IPS-18c (cell line): ENCODE measurements at regions not wholly inside any gene's neighbourhood (a gene's known extent, or its start where the extent isn't known, plus 50 kb on each side); places are given as distances from the start of the nearest gene placed in this dataset.
"Not testable (repeated sequence)": the region's sequence is repeated elsewhere in the genome, so short reads cannot be mapped to it uniquely, and the experiment has no call there.

Experiments used
- H3K4me3 ChIP-seq: 2 replicates; pipeline ENCODE4 v1.7.0; 2013; ENCODE audit warnings: low read depth, mild to moderate bottlenecking, low read length, moderate library complexity; ENCODE audit not compliant: insufficient read depth
- H3K9me3 ChIP-seq: one replicate; pipeline ENCODE4 v1.6.1; 2013; ENCODE audit warnings: mild to moderate bottlenecking, low read length, moderate library complexity; ENCODE audit not compliant: control insufficient read depth, insufficient read depth

- H3K4me3 ChIP-seq: no peak overlapping the region
- peaks cover 11% of the 10 kb centered on the region for H3K9me3 ChIP-seq
These were observed 68.5 kb upstream of the ZNF746 start for GRCh38 chr7:149566103-149566502.

DNA sequence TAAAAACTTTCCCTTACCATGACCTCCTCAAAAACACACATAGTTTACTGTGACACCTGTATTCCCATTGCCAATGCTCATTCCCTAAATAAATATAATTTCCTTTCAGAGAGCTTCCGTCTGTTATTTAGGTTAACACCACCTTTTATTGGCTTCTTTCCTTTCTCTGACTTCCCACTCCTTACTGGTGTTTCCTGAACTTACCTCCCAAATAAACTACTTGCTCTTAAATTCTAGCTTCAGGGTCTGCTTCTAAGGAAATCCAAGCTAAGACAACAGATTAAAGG is 67.4 kb upstream of the ZNF746 start:
- peaks cover 5% of the 10 kb centered on the region for H3K9me3 ChIP-seq
- H3K4me3 ChIP-seq: no peak overlapping the region

DNA sequence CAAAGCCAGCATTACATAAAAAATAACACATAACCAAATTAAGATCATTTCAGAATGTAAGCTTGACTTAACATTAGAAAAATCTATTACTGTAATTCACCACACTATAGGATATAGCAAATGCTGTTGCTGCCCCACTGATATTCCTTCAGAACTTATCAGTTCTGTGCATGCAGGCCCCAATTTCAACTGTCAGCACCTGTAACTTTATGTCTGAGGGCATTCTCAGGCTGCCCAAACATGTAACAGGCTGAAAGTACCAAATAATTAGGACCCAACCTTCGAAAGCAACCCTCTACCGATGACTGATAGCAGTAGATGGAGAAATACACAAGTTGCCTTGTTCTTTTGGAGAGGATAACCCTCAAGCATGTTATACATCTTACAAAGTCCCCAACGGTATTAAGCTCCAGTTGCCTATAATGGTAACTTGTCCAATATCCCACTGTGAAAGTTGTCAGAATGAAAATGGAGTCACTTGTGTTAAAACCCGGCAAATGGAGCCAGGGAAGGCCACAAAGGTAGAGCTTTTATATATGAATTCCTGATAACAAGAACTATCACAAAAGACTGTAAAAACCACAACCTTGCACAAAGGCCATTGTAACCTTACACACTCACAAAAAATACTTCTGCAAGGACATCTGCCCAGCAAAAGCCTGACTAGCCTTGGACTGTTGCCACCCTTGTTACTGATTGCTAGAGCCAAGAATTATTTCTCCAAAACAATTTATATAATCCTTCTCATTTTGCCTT is 66.9 kb upstream of the ZNF746 start:
- no peak overlapping the region for H3K4me3 ChIP-seq
- no peaks in the 10 kb centered on the region for H3K9me3 ChIP-seq

GRCh38 chr7:149562602-149563001 is 65.0 kb upstream of the ZNF746 start:
- Histone ChIP-seq H3K9me3 (no peaks in the 10 kb centered on the region), H3K4me3 (no peak overlapping the region)

GRCh38 chr7:149561072-149561471 is 63.5 kb upstream of the ZNF746 start:
- H3K4me3 ChIP-seq: no peak overlapping the region
- H3K9me3 ChIP-seq: no peaks in the 10 kb centered on the region

GRCh38 chr7:149559711-149560110 is 62.1 kb upstream of the ZNF746 start:
- no peak overlapping the region for H3K4me3 ChIP-seq

GRCh38 chr7:149558149-149558861 is 60.7 kb upstream of the ZNF746 start:
- Histone ChIP-seq H3K9me3 (no peaks in the 10 kb centered on the region), H3K4me3 (no peak overlapping the region)

More at GRCh38 chr7:149559711-149560110, 62.1 kb upstream of the ZNF746 start:
- H3K9me3 ChIP-seq: no peaks in the 10 kb centered on the region

GRCh38 chr7:149556525-149556924 is 58.9 kb upstream of the ZNF746 start:
- H3K4me3 ChIP-seq, H3K9me3 ChIP-seq: not testable (repeated sequence)

GRCh38 chr7:149554821-149555220 is 57.2 kb upstream of the ZNF746 start:
- not testable (repeated sequence) for H3K4me3 ChIP-seq, H3K9me3 ChIP-seq

DNA sequence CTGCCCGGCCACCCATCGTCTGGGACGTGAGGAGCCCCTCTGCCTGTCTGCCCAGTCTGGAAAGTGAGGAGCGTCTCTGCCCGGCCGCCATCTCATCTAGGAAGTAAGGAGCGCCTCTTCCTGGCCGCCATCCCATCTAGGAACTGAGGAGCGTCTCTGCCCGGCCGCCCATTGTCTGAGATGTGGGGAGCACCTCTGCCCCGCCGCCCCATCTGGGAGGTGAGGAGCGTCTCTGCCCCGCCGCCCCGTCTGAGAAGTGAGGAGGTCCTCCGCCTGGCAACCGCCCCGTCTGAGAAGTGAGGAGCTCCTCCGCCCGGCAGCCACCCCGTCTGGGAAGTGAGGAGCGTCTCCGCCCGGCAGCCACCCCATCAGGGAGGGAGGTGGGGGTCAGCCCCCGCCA is 56.4 kb upstream of the ZNF746 start:
- not testable (repeated sequence) for H3K9me3 ChIP-seq

GRCh38 chr7:149552799-149553198 is 55.2 kb upstream of the ZNF746 start:
- Histone ChIP-seq H3K9me3 (no peaks in the 10 kb centered on the region), H3K4me3 (no peak overlapping the region)

More for the DNA sequence above, 56.4 kb upstream of the ZNF746 start:
- H3K4me3 ChIP-seq: not testable (repeated sequence)
